K562 (cell line): ENCODE measurements at regions not wholly inside any gene's neighbourhood (a gene's known extent, or its start where the extent isn't known, plus 50 kb on each side); places are given as distances from the start of the nearest gene placed in this dataset.

Experiments
- ATF2 ChIP-seq: sonication (generic); formaldehyde crosslinking; IDR thresholded peaks from 2 replicates; pipeline ENCODE4 v1.8.1; 2022; ENCODE audit warnings: missing genetic modification reagents
- CCAR2 ChIP-seq: fragments of 200-400 bp; formaldehyde crosslinking; IDR thresholded peaks from 2 replicates; pipeline ENCODE4 v1.6.1; 2017; ENCODE audit warnings: mild to moderate bottlenecking, low read depth, low read length
- ESRRA ChIP-seq: fragments of 450-650 bp; IDR thresholded peaks from 2 replicates; pipeline ENCODE4 v1.6.1; 2014; ENCODE audit warnings: low read depth, mild to moderate bottlenecking, moderate library complexity, borderline replicate concordance
- HDGF ChIP-seq: fragments of 450-650 bp; IDR thresholded peaks from 2 replicates; pipeline ENCODE4 v1.6.1; 2016
- MLX ChIP-seq, 2 experiments: fragments of 450-650 bp in 1 of 2; sonication (generic) in 1 of 2; formaldehyde crosslinking; conservative IDR thresholded peaks; 2 replicates each; pipeline versions ENCODE4 v1.4.0 to v1.8.1; 2020 to 2022; ENCODE audit warnings: mild to moderate bottlenecking in 1 of 2, missing genetic modification reagents in 1 of 2
- POLR2A ChIP-seq: fragments of 450-650 bp; conservative IDR thresholded peaks from 2 replicates; pipeline ENCODE4 v1.6.1; 2016
- POLR2AphosphoS5 ChIP-seq: IDR thresholded peaks from 2 replicates; pipeline ENCODE4 v1.6.1; 2011; ENCODE audit warnings: mild to moderate bottlenecking, low read depth, low read length, moderate library complexity; ENCODE audit not compliant: control insufficient read depth, insufficient read depth
- ZNF253 ChIP-seq: fragments of 250-450 bp; sonication (Bioruptor Pico); conservative IDR thresholded peaks from 2 replicates; pipeline ENCODE4 v1.6.1; 2021; ENCODE audit warnings: mild to moderate bottlenecking
- TF ChIP-seq, protein P1 (sequence below), 3 experiments: IDR thresholded peaks in 2 of 3; conservative IDR thresholded peaks in 1 of 3; 2 replicates each; pipeline ENCODE4 v1.5.1; 2011 to 2012; ENCODE audit warnings: low read length in 3 of 3, mild to moderate bottlenecking in 3 of 3, control low read depth in 2 of 3, improper control_type of control experiment in 1 of 3, inconsistent platforms in 1 of 3, low read depth in 1 of 3, mixed read lengths in 1 of 3, moderate library complexity in 1 of 3; ENCODE audit not compliant: insufficient read depth in 2 of 3

DNA sequence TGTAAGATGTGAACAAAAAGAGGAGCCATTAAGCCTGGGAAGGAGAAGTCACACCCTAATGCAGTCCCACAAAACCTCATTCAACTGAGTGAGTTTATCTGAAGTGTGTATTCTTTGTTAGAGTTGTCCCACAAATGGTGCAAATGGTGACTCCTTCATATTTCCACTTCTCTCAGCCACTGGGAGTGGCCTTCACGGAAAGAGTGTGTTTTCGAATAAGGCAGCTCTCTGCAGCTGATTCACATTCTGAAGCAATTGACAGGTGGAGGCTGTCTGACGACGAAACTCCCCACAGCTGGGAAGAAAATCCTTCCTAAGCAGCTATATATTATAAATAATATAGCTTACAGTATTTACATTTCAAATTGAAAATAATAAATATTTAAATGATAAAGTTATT is 318.8 kb upstream of the TMEFF2 start:
- TF ChIP-seq, protein P1, sequence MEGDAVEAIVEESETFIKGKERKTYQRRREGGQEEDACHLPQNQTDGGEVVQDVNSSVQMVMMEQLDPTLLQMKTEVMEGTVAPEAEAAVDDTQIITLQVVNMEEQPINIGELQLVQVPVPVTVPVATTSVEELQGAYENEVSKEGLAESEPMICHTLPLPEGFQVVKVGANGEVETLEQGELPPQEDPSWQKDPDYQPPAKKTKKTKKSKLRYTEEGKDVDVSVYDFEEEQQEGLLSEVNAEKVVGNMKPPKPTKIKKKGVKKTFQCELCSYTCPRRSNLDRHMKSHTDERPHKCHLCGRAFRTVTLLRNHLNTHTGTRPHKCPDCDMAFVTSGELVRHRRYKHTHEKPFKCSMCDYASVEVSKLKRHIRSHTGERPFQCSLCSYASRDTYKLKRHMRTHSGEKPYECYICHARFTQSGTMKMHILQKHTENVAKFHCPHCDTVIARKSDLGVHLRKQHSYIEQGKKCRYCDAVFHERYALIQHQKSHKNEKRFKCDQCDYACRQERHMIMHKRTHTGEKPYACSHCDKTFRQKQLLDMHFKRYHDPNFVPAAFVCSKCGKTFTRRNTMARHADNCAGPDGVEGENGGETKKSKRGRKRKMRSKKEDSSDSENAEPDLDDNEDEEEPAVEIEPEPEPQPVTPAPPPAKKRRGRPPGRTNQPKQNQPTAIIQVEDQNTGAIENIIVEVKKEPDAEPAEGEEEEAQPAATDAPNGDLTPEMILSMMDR (IDR thresholded peaks at IDR 0.05 in 2 of 3, conservative IDR thresholded peaks at IDR 0.05 in 1 of 3; ENCODE audit: insufficient read depth in 2 of 3, low read depth in 1 of 3, low read length in 3 of 3), result no peak
- no peak for TF ChIP-seq ATF2 (CRISPR knock-in tag)
- no peak for TF ChIP-seq ZNF253 (CRISPR knock-in tag)
- no peak for TF ChIP-seq MLX (CRISPR knock-in tag; conservative IDR thresholded peaks at IDR 0.05)
- no peak for TF ChIP-seq ESRRA
- TF ChIP-seq CCAR2, result no peak
- no peak for TF ChIP-seq POLR2A
- TF ChIP-seq POLR2AphosphoS5, result no peak
- no peak for TF ChIP-seq HDGF
